ENCODE measurements at regions not wholly inside any gene's neighbourhood (a gene's known extent, or its start where the extent isn't known, plus 50 kb on each side); places are given as distances from the start of the nearest gene placed in this dataset.

- H3K36me3 ChIP-seq: no peaks in the 10 kb centered on the region
- H3K4me3 ChIP-seq (ENCODE audit: low read depth, low read length): no peak overlapping the region
- TF ChIP-seq CTCF (IDR thresholded peaks at IDR 0.05; ENCODE audit: low read depth, low read length): no peak
- H3K9me3 ChIP-seq: no peaks in the 10 kb centered on the region
- H3K27me3 ChIP-seq: no peaks in the 10 kb centered on the region
- H3K4me1 ChIP-seq: no peaks in the 10 kb centered on the region
- DNase-seq: no peak
Measured at GRCh38 chr13:64801768-64802167, 2428.4 kb downstream of the PCDH9 start.

DNA sequence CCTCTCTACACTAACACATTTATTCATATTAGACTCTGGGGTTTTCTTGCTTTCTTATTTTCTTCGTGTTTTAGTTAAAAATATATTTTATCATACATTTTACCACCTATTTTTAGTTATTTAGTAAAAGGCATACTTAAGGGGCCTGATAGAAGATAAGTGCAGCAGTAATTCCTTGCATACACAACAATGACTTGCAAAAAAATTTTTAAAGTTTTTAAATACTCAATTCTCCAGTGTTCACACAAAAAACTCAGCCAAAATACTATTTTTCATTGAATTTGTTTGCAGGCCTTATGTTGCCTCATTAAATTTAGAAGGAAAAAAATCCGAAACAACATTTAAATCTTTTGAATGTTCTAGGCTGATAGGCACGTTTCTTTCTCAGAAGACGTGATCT is 2431.7 kb downstream of the PCDH9 start:
- Histone ChIP-seq H3K36me3 (no peaks in the 10 kb centered on the region), H3K4me1 (no peaks in the 10 kb centered on the region), H3K27me3 (no peaks in the 10 kb centered on the region), H3K9me3 (no peaks in the 10 kb centered on the region), H3K4me3 (ENCODE audit: low read depth, low read length) (no peak overlapping the region)
- no peak for TF ChIP-seq CTCF (IDR thresholded peaks at IDR 0.05; ENCODE audit: low read depth, low read length)
- no peak for DNase-seq

GRCh38 chr13:64793592-64793991 is 2436.5 kb downstream of the PCDH9 start:
- TF ChIP-seq CTCF (IDR thresholded peaks at IDR 0.05; ENCODE audit: low read depth, low read length): no peak
- H3K4me1 ChIP-seq: no peaks in the 10 kb centered on the region
- no peaks in the 10 kb centered on the region for H3K9me3 ChIP-seq
- H3K27me3 ChIP-seq: no peaks in the 10 kb centered on the region
- no peak overlapping the region for H3K4me3 ChIP-seq (ENCODE audit: low read depth, low read length)
- DNase-seq: no peak
- H3K36me3 ChIP-seq: no peaks in the 10 kb centered on the region

- no peaks in the 10 kb centered on the region for H3K27me3 ChIP-seq
- DNase-seq: no peak
- H3K4me1 ChIP-seq: no peaks in the 10 kb centered on the region
- TF ChIP-seq CTCF (IDR thresholded peaks at IDR 0.05; ENCODE audit: low read depth, low read length): no peak
- H3K9me3 ChIP-seq: no peaks in the 10 kb centered on the region
- H3K36me3 ChIP-seq: no peaks in the 10 kb centered on the region
- no peak overlapping the region for H3K4me3 ChIP-seq (ENCODE audit: low read depth, low read length)
Measured at GRCh38 chr13:64793131-64793530, 2437.0 kb downstream of the PCDH9 start.

- Histone ChIP-seq H3K4me3 (ENCODE audit: low read depth, low read length) (no peak overlapping the region), H3K9me3 (no peaks in the 10 kb centered on the region), H3K4me1 (no peaks in the 10 kb centered on the region), H3K36me3 (no peaks in the 10 kb centered on the region), H3K27me3 (no peaks in the 10 kb centered on the region)
- TF ChIP-seq CTCF (IDR thresholded peaks at IDR 0.05; ENCODE audit: low read depth, low read length): no peak
- DNase-seq: no peak
Measured at GRCh38 chr13:64791373-64791772, 2438.8 kb downstream of the PCDH9 start.

- TF ChIP-seq CTCF (IDR thresholded peaks at IDR 0.05; ENCODE audit: low read depth, low read length): no peak
- Histone ChIP-seq H3K4me1 (no peaks in the 10 kb centered on the region), H3K27me3 (no peaks in the 10 kb centered on the region), H3K36me3 (no peaks in the 10 kb centered on the region), H3K9me3 (no peaks in the 10 kb centered on the region), H3K4me3 (ENCODE audit: low read depth, low read length) (no peak overlapping the region)
- DNase-seq: no peak
Measured at GRCh38 chr13:64782466-64782865, 2447.7 kb downstream of the PCDH9 start.

Data from BE2C (cell line).